DMS79 treated with DMSO at 0.1 percent for 48 hours (cell line): ENCODE measurements at regions not wholly inside any gene's neighbourhood (a gene's known extent, or its start where the extent isn't known, plus 50 kb on each side); places are given as distances from the start of the nearest gene placed in this dataset.
"Not testable (repeated sequence)": the region's sequence is repeated elsewhere in the genome, so short reads cannot be mapped to it uniquely, and the experiment has no call there.

Experiments used
- DNase-seq: peaks from one replicate; lab custom pipeline; 2025; lab: John Stamatoyannopoulos, UW

DNA sequence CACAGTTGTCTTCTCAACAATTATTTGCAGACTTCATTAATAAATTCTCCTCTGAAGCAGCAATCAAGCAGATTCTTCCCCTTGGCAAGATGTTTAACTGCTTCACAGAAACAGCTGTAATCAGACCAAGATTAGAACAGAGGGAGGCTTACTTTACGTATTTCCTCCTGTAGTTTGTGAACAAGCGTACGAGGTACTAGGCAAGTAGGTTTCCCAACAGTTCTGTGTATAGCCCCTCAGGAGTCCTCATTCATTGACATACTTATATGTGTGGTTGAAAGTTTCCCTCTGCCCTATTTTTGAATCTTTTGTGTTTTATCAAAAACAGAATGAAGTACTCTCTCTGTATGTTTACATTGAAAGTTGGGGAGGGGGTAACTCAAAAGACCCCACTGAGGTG is 128.0 kb downstream of the SPATA31D1 start:
- DNase-seq: no peak

DNA sequence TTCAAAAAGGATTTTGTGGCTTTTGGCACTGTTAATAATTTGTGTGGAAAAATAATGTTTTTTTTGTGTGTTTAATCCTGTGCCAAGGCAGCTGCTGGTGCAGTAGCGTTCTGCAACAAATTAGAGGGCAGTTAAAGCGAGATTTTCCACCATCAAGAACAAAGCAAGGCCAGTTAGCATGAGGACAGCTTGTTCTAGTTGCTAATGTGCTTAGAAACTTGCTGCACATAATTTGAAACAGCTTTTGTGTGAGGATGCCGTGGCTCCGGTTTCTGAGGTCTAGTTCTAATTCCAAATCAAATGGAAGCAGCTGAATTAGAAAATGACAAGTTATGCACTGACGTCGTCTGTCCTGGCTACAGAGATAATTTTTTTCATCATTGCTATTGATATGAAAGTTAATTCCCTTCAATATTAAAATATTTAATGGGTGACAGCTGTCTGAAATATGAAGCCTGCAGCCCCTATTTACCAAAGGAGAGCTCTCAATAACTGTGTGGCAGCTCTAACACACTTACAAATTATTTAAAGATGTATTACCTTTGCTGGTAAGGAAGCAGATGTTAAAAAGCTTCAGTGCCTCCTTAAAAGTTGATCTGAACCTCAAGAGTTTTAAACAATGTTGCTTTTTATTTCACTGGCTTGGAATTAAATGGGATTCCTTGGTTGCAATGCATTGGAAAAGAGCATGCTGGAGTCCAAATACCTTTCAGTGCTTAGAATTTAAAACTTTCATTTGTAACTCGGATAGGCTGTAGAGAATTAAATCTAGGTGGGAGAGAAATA is 128.6 kb downstream of the SPATA31D1 start:
- DNase-seq: peak; percentile 3

DNA sequence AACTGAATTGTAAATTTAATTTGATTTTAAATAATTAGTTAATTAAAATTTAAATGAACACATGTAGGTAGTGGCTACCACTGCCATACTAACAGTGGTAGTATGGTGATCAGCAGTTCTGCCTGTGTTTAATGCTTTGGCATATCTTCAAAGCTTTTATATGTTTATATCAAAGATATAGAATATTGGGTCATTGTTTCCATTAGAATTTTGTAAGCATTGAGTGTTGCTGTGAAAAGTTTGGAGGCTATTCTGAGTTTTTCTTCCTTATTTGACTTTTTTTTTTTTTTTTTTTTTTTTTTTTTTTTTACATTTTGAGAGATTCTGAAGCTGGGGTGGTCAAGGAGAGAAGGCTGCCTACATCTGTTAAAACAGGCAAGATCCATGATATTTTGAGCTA is 134.2 kb downstream of the SPATA31D1 start:
- no peak for DNase-seq

GRCh38 chr9:82124090-82124489 is 135.5 kb downstream of the SPATA31D1 start:
- DNase-seq: no peak

DNA sequence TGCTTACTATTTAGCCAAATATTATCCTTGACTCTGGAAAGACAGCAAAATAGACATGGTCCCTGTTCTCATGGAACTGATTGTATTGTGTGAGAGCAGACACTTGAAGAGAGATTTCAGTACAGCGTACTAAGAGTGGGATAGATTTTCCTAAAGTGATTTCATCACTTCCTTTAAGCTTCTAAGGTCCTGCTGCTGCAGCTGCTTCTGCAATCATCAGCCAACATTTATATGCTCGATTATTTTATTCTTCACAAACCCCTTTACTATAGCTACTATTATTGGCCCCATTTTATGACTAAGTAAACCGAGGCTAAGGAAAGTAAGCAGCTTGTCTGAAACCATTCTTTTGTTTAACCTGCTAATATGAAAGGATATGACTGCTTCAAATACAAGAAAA is 137.7 kb downstream of the SPATA31D1 start:
- DNase-seq: no peak

DNA sequence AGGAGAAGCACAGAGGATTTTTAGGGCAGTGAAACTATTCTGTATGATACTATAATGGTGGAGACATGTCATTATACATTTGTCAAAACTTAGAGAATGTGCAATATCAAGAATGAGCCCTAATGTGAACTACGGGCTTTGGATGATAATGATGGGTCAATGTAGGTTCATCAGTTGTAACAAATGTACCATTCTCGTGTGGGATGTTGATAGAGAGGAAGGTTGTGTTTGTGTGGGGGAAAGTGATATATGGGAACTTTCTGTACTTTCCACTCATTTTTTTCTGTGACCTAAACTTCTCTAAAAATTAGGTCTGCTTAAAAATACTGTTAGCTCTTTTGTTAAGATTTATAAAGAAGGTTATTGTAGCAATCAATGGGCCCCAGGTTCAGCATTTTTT is 138.9 kb downstream of the SPATA31D1 start:
- DNase-seq: no peak

DNA sequence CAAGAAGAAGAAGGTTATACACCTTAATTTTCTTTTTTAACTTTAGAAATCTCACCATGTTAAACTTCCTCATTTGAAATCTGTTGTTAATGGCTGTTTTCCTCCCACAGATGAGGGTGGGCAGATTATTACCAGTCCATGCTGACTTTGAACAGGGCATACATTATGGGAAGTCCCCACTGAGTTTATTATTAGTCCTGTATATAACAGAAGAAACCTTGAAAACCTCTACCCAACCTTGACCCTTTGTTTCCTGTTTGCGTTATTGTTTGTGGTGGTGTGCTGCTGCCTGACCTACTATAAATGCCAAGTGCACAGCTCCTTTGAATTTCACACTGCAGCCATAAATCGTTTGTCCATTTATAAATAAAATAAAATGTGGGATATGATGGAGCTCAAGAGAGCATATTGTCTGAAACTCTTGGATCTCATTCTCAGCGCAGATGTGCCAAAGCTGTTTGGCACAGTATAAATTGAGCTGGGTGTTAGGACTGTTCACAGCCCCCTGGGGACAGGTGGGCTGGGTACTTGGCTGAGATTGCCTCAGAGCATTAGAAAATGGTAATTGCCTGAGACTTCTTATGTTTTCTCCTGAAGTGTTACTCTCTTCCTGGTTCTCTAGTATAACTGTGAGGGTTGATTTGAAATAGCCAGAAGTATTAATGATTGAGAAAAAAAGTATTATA is 139.6 kb downstream of the SPATA31D1 start:
- peak; percentile 24 for DNase-seq

DNA sequence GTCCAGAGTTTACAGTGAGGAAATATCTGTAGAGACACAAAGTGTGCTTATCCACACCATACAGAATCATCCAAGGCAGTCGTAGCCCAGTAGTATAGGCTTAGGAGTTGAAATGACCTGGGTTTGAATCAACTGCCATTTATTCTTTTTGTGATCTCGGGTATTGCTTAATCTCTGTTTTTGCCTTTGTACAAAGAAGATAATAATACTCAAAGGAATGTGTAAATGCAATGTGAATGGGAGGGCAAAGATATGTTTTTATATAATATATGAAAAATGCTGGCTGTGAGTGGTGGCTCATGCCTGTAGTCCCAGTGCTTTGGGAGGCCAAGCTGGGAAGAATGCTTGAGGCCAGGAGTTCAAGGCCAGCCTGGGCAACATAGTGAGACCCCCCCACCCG is 141.1 kb downstream of the SPATA31D1 start:
- no peak for DNase-seq

DNA sequence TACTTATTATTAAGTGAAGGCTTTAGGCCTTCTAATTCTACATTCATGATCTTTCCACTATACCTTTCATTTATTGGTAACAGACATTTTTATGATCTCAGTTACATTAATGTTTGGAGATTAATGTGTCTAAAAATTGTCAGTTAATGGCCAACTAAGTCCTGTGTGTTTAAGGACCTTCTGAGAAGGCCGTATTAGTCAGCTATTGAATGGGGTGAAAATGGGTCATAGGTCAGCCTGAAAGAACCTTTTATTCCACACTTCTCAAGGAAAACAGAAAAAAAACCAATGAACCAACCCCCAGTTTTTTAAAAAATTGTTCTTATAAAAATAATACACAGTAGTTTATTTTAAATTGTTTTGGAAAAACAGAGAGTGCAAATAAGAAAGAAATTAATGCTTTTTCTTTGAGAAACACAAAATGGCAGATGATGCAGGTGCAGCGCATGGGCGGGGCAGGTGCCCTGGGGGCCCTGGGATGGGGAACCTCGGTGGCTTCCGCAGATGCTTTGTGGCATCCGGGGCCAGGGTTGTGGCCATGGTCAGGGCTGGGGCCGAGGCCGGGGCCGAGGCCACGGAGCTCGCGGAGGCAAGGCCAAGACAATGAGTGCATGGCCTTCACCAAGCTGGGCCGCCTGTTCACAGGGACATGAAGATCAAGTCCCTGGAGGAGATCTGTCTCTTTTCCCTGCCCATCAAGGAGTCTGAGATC is 141.9 kb downstream of the SPATA31D1 start:
- DNase-seq: no peak

DNA sequence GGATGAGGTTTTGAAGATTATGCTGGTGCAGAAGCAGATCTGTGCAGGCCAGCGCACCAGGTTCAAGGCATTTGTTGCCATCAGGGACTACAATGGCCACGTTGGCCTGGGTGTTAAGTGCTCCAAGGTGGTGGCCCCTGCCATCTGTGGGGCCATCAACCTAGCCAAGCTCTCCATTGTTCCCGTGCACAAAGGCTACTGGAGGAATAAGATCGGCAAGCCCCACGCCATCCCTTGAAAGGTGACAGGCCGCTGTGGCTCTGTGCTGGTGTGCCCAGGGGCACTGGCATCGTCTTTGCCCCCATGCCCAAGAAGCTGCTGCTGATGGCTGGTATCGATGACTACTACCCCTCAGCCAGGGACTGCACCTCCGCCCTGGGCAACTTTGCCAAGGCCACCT is 142.5 kb downstream of the SPATA31D1 start:
- DNase-seq: no peak

DNA sequence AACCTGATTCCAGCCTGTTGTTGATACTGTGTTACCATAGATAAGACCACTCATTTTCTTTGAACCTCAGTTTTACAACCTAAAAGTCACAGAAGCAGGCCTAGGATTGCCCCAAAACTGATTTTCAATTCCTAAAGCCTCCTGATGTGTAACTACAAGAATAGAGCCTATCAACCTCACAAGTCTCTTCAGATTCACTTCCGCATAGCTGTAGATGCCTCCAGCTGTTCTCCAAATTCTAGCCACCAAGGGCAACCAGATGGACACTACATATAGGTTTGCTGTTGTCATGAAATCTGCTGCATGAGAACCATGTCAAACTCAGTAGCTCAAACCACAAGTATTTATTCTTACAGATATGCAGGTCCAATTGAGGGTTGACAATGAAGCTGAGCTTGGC is 143.5 kb downstream of the SPATA31D1 start:
- DNase-seq: no peak

- no peak for DNase-seq
Observed at GRCh38 chr9:82134010-82134409, 145.4 kb downstream of the SPATA31D1 start.

DNA sequence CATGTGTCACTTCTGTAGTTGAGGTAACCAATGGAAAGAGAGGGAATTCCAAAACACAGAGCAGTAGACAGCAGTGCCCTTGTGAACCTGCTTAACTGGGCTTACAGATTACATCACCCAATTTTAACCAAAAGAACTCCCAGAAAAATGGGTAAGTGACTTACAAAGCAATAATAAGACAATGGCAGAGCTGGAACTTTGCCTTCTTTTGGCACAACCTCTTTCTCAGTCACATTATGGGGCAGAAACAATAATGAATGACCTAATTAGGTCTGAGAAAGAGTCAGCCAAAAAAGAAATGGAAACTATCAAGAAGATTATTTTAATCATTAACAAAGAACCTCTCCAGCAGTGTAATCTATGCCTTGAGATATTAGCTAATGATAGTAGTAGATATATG is 146.5 kb downstream of the SPATA31D1 start:
- no peak for DNase-seq

DNA sequence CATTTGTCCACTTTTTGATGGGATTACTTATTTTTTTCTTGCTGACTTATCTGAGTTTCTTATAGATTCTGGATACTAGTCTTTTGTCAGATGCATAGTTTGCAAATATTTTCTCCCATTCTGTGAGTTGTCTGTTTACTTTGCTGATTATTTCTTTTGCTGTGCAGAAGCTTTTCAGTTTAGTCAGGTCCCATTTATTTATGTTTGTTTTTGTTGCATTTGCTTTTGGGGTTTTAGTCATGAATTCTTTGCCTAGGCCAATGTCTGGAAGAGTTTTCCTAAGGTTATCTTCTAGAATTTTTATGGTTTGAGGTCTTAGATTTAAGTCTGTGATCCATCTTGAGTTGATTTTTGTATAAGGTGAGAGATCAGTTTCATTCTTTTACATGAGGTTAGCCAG is 149.5 kb downstream of the SPATA31D1 start:
- DNase-seq: not testable (repeated sequence)

DNA sequence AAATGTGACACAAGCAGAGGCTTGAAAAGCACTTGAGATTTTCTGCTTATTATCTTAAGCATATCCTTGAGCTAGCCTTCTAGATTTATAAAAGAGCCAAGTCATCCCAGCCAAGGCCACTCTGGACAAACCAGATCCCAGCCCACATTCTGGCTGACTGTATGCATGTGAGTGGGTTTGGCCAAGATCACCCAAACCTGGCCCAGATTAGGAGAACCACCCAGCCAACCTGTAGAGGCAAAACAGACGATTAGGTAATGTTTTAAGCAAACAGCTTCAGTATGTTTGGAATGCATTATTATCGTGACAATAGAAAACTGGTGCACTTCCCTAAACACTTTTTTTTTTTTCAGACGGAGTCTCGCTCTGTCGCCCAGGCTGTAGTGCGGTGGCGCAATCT is 151.9 kb downstream of the SPATA31D1 start:
- DNase-seq: peak; percentile 23

DNA sequence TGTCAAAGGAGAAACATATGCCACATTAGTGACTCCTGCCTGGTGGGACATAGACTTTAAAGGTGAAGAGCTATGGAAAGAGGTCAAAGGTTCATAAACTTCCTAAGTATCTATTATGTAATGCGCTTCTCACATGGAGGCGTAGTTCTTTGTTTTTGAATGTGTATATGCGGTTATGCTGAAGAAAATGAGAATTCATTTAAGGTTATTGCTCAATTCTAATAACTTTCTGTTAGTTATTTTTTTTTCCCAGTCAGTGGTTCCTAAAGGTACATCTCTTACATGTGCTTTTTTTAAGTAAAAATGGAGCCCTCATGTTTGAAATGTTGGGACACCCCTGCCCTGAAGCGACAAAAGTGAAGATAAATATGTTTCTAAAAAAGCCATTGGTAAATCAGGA is 156.2 kb downstream of the SPATA31D1 start:
- DNase-seq: no peak

DNA sequence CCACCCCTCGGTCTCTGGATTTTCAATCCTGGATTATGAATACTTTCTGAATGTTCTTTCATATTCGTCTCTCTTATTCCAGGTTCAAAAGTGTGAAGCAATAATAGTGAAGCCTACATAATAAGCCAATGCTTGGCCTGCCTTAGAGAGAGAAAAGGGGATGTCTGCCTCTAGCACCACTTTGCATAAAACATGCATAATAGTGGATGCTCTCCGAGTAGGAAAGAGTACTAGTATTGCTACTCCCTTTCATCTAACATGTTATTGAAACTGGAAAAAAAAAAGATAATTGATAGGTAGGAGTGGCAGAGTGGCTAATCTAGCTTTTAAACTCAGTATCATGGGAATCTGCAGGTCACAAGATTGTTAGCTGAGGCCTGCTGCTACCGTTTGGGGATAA is 158.1 kb downstream of the SPATA31D1 start:
- no peak for DNase-seq

- DNase-seq: no peak
Observed at GRCh38 chr9:82147798-82148425, 159.3 kb downstream of the SPATA31D1 start.

GRCh38 chr9:82148426-82148810 is 159.8 kb downstream of the SPATA31D1 start:
- DNase-seq: no peak

DNA sequence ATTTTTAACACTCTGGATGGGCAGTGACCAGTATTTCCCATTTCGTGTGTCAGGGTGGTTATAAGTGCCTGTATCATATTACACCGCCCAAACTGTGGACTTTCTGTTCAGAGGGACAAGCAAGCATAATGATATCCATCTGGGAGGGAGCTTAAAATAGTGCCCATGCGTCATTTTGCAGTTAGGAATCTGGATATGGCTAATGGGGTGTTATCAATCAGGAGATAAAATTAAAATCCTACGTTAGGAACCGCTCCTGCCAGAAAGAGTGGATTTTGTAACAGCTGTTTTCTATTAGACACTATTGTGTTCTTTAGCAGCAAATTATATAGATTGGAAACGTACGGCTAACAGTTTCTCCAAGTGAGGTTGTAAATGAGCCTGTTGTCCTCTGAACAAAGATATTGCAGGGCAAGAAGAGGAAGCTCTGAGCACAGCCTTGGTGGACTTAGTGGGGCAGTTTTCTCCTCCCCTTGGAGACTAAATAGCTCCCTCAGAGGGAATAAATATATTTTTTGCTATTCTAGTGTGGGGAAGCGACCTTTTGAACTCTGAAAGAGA is 160.4 kb downstream of the SPATA31D1 start:
- no peak for DNase-seq

- no peak for DNase-seq
Observed at GRCh38 chr9:82149501-82149946, 161.0 kb downstream of the SPATA31D1 start.

DNA sequence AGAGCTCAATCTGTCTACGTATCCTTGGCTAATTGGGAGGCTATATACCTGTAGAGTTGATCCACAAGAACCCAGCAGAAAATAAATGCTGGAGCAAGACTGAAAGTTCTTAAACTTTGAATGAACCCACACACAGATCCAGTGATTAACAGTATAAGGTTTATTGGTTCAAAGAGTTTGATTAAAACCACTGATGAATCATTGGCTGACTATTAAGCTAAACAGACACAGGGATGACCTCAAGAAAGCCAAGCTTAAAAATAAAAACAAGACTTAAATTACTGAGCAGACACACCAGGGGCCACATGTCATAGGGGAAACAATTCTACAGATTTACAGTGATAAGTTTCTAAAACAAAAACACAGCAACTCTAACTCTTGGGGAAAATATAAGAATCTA is 163.6 kb downstream of the SPATA31D1 start:
- no peak for DNase-seq
